HK-2 (cell line): ENCODE measurements at regions not wholly inside any gene's neighbourhood (a gene's known extent, or its start where the extent isn't known, plus 50 kb on each side); places are given as distances from the start of the nearest gene placed in this dataset.

Experiments
- DNase-seq: peaks from one replicate; pipeline ENCODE4 v3.0.0-alpha.2; 2018; ENCODE audit not compliant: unreplicated experiment

DNA sequence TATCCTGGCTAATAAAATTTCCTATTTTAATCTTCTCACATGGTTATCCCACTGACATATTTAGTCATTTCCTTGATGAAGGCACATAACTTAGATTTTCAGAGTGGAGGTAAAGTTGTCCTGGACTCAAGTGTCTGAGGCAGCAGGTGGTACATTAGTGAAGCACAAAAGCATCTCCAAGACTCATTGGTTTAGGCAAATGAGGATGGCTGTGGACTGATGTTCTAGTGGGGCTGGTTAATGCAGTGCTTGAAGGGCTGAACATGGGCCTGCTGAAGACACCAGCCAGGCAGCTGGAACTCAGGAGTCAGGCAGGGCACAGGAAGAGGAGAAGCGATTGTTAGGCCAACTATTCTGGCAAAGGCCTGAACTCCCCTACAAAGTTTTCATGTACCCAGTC is 76.3 kb upstream of the SESN3 start:
- no peak for DNase-seq

DNA sequence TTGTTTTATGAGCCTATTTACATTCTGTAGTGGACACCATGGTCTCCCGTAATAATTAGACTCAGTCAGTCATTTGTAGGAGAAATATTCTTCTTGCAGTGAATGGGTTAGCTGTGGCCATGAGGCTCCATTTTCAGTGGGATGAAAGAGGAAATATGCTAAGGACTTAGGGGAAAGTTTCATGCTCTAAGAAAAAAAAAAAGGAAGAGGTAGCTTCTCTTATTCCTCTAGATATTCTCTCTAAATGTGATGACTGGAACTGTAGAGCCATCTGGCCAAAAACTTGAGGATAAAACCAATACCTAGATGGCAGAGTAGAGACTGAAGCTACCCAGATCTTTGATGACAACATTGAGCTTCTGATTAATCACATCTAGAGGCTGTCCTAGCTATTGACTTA is 75.8 kb upstream of the SESN3 start:
- DNase-seq: no peak

GRCh38 chr11:95306123-95306522 is 75.1 kb upstream of the SESN3 start:
- DNase-seq: no peak

GRCh38 chr11:95305705-95306104 is 74.7 kb upstream of the SESN3 start:
- DNase-seq: no peak

- no peak for DNase-seq
Measured at GRCh38 chr11:95304777-95305176, 73.8 kb upstream of the SESN3 start.

- no peak for DNase-seq
Measured at GRCh38 chr11:95302211-95302610, 71.2 kb upstream of the SESN3 start.

DNA sequence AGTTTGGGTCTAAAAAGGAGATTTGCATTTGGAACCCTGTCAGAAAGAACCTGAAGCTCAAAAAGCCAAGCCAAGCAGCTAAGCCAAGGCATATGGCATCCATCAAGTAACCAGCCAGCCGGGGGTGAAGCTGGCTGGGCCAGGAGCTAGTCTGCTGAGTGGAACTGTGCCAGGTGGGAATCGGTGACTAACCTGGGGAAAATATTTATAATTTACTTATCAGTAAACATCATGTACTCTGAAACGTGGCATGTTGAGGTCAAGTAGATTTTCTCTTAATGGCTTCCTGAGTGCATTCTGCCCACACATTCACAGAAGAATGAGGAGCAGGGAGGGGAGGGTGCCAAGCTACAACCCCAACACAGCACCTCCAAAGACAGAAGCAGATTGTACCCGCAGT is 70.5 kb upstream of the SESN3 start:
- no peak for DNase-seq

GRCh38 chr11:95299078-95299679 is 68.2 kb upstream of the SESN3 start:
- DNase-seq: no peak

- no peak for DNase-seq
Measured at GRCh38 chr11:95297680-95298452, 66.9 kb upstream of the SESN3 start.

- no peak for DNase-seq
Measured at GRCh38 chr11:95296621-95297025, 65.6 kb upstream of the SESN3 start.

DNA sequence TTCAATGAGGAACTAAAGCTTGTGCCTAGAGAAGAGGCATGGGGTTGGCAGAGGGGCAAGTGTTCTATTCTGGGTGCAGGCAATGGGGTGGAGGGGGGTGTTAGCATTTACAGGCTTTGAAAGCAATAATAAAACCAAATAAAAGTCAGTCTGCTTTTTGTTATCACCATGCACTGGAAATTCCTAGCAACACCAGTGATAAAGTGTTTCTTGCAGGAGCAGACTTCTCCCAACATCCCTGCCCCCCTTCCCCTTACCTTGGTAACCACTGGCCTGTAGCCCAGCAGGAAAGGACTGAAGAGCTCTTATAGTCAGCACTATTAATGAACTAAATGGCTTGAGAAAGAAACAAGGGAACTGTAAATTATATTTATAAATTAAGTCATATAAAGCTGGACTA is 65.2 kb upstream of the SESN3 start:
- no peak for DNase-seq

- no peak for DNase-seq
Measured at GRCh38 chr11:95295382-95296149, 64.6 kb upstream of the SESN3 start.

- DNase-seq: no peak
Measured at GRCh38 chr11:95294701-95295100, 63.7 kb upstream of the SESN3 start.

DNA sequence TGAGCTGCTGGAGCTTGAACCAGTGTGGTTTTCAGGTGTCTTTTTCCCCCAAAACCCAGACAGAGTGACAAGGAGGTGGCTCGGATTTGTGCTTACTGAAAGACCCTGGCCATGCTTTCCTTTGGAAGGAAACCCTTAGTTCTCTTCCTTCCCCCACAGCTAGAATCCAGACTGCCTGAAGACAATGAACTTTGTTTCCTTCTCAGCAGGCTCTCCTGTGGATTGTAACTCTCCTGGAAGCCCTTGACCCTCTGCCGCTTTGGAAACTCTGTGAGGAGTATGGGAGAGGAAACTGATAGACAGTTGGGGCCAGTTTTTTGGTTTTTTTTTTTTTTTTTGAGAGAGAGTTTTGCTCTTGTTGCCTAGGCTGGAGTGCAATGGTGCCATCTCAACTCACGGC is 62.1 kb upstream of the SESN3 start:
- DNase-seq: no peak

DNA sequence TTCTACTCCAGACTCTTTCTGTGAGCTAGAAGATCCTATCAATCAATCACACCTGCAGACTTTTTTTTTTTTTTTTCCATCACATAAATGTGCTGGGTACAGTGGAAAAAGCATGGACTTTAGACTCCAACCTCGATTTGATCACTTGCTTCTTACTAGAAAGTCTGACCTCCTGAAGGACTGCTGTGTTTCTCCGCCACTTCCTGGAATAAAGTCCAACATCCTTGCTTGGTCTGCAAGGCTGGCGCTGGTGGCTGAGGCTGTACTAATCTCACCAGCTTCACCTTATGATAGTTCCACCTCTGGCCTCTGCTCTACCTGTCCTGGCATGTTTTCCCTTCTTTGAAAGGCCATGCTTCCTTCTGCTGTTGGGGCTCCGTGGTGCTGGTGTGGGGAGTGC is 60.9 kb upstream of the SESN3 start:
- DNase-seq: no peak

DNA sequence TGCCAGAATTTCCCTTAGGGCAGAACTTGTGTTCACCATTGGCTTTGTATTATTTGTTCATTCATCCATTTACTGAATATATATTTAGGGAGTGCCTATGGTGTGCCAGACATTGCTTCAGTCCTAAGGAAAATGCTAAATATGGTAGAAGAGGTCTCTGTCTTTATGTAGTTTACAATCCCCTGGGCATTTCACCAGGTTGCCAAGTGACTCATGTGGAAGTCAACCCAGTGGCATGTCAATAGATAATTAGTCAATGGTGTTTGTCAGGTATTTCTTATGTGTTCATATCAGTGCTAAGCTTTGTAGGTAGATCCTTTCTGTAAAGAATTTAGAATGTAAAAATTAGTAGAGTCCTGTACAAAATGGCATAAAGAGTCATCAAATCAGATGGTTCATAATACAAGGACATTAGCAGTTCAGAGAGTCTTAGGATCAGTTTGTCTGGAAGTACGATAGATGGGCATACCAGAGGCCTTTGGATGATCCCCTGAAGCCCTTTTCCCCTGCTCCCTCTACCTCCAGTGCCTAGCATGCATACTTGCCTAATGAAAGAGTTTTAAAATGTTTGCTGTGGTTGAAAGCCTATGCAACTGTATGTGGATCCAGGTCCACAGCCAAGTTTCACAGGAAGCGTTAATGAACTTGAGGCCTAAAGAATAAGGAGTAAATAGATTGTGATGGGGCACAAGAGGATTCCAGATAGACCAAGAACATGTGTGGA is 58.5 kb upstream of the SESN3 start:
- no peak for DNase-seq

DNA sequence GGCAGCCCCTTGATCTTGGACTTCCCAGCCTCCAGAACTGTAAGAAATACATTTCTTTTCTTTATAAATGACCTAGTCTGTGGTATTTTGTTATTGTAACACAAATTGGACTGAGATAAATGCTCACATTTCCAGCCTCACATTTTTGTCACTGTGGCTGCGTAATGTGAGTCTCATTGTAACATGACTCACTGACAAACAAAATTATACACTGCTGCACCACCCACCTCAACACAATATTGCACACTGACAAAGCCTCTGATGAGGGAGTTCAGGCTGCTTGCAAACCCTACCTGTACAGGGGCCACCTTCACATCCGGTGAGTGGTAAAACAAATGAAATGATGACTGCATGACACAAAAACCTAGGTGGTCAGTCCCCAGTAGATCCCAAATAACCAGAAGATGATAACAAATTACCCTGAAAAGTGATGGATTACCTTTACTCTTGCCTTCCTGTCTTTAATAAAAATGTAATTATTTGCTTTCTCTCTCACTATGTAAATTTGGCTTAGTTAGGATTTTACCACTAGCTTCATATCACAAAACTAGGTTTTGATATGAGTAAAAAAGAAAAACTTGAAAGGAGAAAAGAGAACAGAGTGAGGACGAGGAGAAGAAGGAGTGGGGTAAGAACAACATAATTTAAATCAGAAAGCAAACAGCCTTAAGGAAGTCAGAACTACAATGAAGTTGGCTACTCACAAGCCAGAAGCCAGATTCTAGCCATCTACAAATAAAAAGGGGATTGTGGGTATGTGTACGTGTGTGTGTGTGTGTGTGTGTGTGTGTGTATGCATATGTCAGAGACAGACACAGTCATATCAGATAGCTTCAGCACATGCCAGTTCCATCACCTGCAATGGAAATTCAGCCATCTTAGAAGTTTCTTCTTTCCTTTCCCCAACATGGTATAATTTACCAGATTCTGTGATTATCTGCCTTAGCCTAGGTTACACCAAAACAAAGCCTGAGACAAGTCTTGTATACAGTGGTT is 53.4 kb upstream of the SESN3 start:
- DNase-seq: no peak

GRCh38 chr11:95283650-95284049 is 52.6 kb upstream of the SESN3 start:
- no peak for DNase-seq

- no peak for DNase-seq
Measured at GRCh38 chr11:95283146-95283545, 52.1 kb upstream of the SESN3 start.

- no peak for DNase-seq
Measured at GRCh38 chr11:95282291-95282751, 51.3 kb upstream of the SESN3 start.
